Loucy (cell line): ENCODE measurements at regions not wholly inside any gene's neighbourhood (a gene's known extent, or its start where the extent isn't known, plus 50 kb on each side); places are given as distances from the start of the nearest gene placed in this dataset.

Source experiments
- H2AFZ ChIP-seq: fragments of 200-600 bp; sonication (generic); 2 replicates; pipeline ENCODE4 v1.6.0; 2016; ENCODE audit warnings: antibody characterized with exemption, mild to moderate bottlenecking, low read length, moderate library complexity
- H3F3A ChIP-seq: fragments of 200-600 bp; 2 replicates; pipeline ENCODE4 v1.6.0; 2016; ENCODE audit warnings: antibody characterized with exemption, low read depth, mild to moderate bottlenecking
- H3K27me3 ChIP-seq: fragments of 200-600 bp; sonication (generic); 2 replicates; pipeline ENCODE4 v1.6.1; 2014; ENCODE audit warnings: low read length, mild to moderate bottlenecking; ENCODE audit not compliant: insufficient read depth, poor library complexity, severe bottlenecking
- H3K36me3 ChIP-seq: fragments of 200-600 bp; sonication (generic); 2 replicates; pipeline ENCODE4 v1.6.1; 2016; ENCODE audit warnings: low read length; ENCODE audit not compliant: insufficient read depth
- H3K4me1 ChIP-seq: fragments of 200-600 bp; sonication (generic); 2 replicates; pipeline ENCODE4 v1.5.1; 2014; ENCODE audit warnings: low read length, mild to moderate bottlenecking; ENCODE audit not compliant: insufficient read depth, poor library complexity, severe bottlenecking
- H3K4me2 ChIP-seq: fragments of 200-600 bp; sonication (generic); 2 replicates; pipeline ENCODE4 v1.6.0; 2014; ENCODE audit warnings: antibody characterized with exemption, low read length, low read depth, mild to moderate bottlenecking; ENCODE audit not compliant: poor library complexity, severe bottlenecking
- H3K4me3 ChIP-seq: fragments of 200-600 bp; sonication (generic); 2 replicates; pipeline ENCODE4 v1.5.1; 2014; ENCODE audit warnings: low read length, mild to moderate bottlenecking, mixed read lengths; ENCODE audit not compliant: poor library complexity, severe bottlenecking
- H3K79me2 ChIP-seq: fragments of 200-600 bp; sonication (generic); 2 replicates; pipeline ENCODE4 v1.6.1; 2014; ENCODE audit warnings: low read length; ENCODE audit not compliant: insufficient read depth
- H3K9ac ChIP-seq: fragments of 200-600 bp; sonication (generic); 2 replicates; pipeline ENCODE4 v1.6.0; 2014; ENCODE audit warnings: mild to moderate bottlenecking, low read depth, low read length, moderate library complexity; ENCODE audit not compliant: poor library complexity, severe bottlenecking
- H3K9me2 ChIP-seq: fragments of 200-600 bp; sonication (generic); replicated peaks from 2 replicates; pipeline ENCODE4 v1.6.1; 2016; ENCODE audit warnings: low read depth, low read length, mixed read lengths
- H3K9me3 ChIP-seq: fragments of 200-600 bp; sonication (generic); 2 replicates; pipeline ENCODE4 v1.6.1; 2014; ENCODE audit warnings: mild to moderate bottlenecking, antibody characterized with exemption, low read length, low read depth; ENCODE audit not compliant: insufficient read depth
- H4K20me1 ChIP-seq: fragments of 200-600 bp; sonication (generic); 2 replicates; pipeline ENCODE4 v1.6.0; 2014; ENCODE audit warnings: antibody characterized with exemption, low read length, mild to moderate bottlenecking; ENCODE audit not compliant: insufficient read depth, poor library complexity, severe bottlenecking
- CTCF ChIP-seq: fragments of 200-600 bp; sonication (generic); conservative IDR thresholded peaks from 2 replicates; pipeline ENCODE4 v1.5.1; 2014; ENCODE audit warnings: mild to moderate bottlenecking, antibody characterized with exemption, low read length
- EZH2phosphoT487 ChIP-seq: fragments of 200-600 bp; IDR thresholded peaks from 2 replicates; pipeline ENCODE4 v1.6.1; 2018; ENCODE audit warnings: antibody characterized with exemption, mild to moderate bottlenecking, moderate library complexity, borderline replicate concordance

GRCh38 chr3:127034990-127035652 lies 52.2 kb downstream of the PLXNA1 start:
- Histone ChIP-seq H3K4me3 (no peak overlapping the region), H3K9me2 (no peaks in the 10 kb centered on the region), H3K79me2 (no peaks in the 10 kb centered on the region), H3F3A (no peaks in the 10 kb centered on the region), H3K27me3 (no peaks in the 10 kb centered on the region), H4K20me1 (no peaks in the 10 kb centered on the region), H3K4me1 (no peaks in the 10 kb centered on the region), H3K36me3 (no peaks in the 10 kb centered on the region), H3K9ac (no peak overlapping the region), H2AFZ (no peak overlapping the region), H3K4me2 (no peak overlapping the region), H3K9me3 (no peaks in the 10 kb centered on the region)
- no peak for TF ChIP-seq EZH2phosphoT487
- no peak for TF ChIP-seq CTCF

GRCh38 chr3:127035677-127036076 lies 52.8 kb downstream of the PLXNA1 start:
- Histone ChIP-seq H3K4me1 (no peaks in the 10 kb centered on the region), H2AFZ (no peak overlapping the region), H3K4me2 (no peak overlapping the region), H4K20me1 (no peaks in the 10 kb centered on the region), H3K36me3 (no peaks in the 10 kb centered on the region), H3K79me2 (no peaks in the 10 kb centered on the region), H3K4me3 (no peak overlapping the region), H3K27me3 (no peaks in the 10 kb centered on the region), H3F3A (no peaks in the 10 kb centered on the region), H3K9me3 (no peaks in the 10 kb centered on the region), H3K9ac (no peak overlapping the region), H3K9me2 (no peaks in the 10 kb centered on the region)
- no peak for TF ChIP-seq CTCF
- TF ChIP-seq EZH2phosphoT487 = no peak

GRCh38 chr3:127036209-127037020 lies 53.5 kb downstream of the PLXNA1 start:
- Histone ChIP-seq H3K4me3 (no peak overlapping the region), H2AFZ (no peak overlapping the region), H3K9ac (no peak overlapping the region), H3K36me3 (no peaks in the 10 kb centered on the region), H3K79me2 (no peaks in the 10 kb centered on the region), H3K9me3 (no peaks in the 10 kb centered on the region), H3K4me2 (no peak overlapping the region), H4K20me1 (no peaks in the 10 kb centered on the region), H3F3A (no peaks in the 10 kb centered on the region), H3K4me1 (no peaks in the 10 kb centered on the region), H3K9me2 (no peaks in the 10 kb centered on the region), H3K27me3 (no peaks in the 10 kb centered on the region)
- no peak for TF ChIP-seq CTCF
- no peak for TF ChIP-seq EZH2phosphoT487
